GM23338 (cell line): ENCODE measurements at regions not wholly inside any gene's neighbourhood (a gene's known extent, or its start where the extent isn't known, plus 50 kb on each side); places are given as distances from the start of the nearest gene placed in this dataset.

ENCODE experiments used
- ATAC-seq: fragments of 200-7000 bp; cut with Tn5 transposase; 3 replicates; pipeline ENCODE4 v1.9.1; 2020
- DNase-seq: peaks from one replicate; pipeline ENCODE4 v3.0.0-alpha.2; 2015; ENCODE audit warnings: low spot score
- H2AFZ ChIP-seq: fragments of 200-600 bp; sonication (generic); 2 replicates; pipeline ENCODE4 v1.8.0; 2016; ENCODE audit warnings: antibody characterized with exemption, mild to moderate bottlenecking, moderate library complexity
- H3F3A ChIP-seq: fragments of 200-600 bp; sonication (generic); replicated peaks from 2 replicates; pipeline ENCODE4 v1.8.0; 2017; ENCODE audit warnings: antibody characterized with exemption, mixed run types, low read depth
- H3K27ac ChIP-seq: fragments of 200-600 bp; sonication (generic); 2 replicates; pipeline ENCODE4 v1.6.1; 2016; ENCODE audit warnings: low read depth
- H3K27me3 ChIP-seq: fragments of 200-600 bp; sonication (generic); 2 replicates; pipeline ENCODE4 v1.8.0; 2016; ENCODE audit warnings: mild to moderate bottlenecking, mixed run types, moderate library complexity; ENCODE audit not compliant: insufficient read depth
- H3K36me3 ChIP-seq: fragments of 200-600 bp; sonication (generic); 2 replicates; pipeline ENCODE4 v1.8.0; 2016; ENCODE audit warnings: mild to moderate bottlenecking; ENCODE audit not compliant: insufficient read depth
- H3K4me1 ChIP-seq: fragments of 200-600 bp; sonication (generic); 2 replicates; pipeline ENCODE4 v1.8.0; 2016; ENCODE audit warnings: mild to moderate bottlenecking, moderate library complexity; ENCODE audit not compliant: insufficient read depth
- H3K4me2 ChIP-seq: fragments of 200-600 bp; sonication (generic); 2 replicates; pipeline ENCODE4 v1.7.1; 2017; ENCODE audit warnings: mixed run types
- H3K4me3 ChIP-seq: fragments of 200-600 bp; sonication (generic); 2 replicates; pipeline ENCODE4 v1.6.1; 2016; ENCODE audit warnings: mixed run types
- H3K79me2 ChIP-seq: fragments of 200-600 bp; sonication (generic); replicated peaks from 2 replicates; pipeline ENCODE4 v1.8.0; 2017; ENCODE audit warnings: mild to moderate bottlenecking; ENCODE audit not compliant: insufficient read depth
- H3K9me2 ChIP-seq: fragments of 200-600 bp; sonication (generic); 2 replicates; pipeline ENCODE4 v1.8.0; 2017; ENCODE audit not compliant: insufficient read depth
- H4K20me1 ChIP-seq: fragments of 200-600 bp; sonication (generic); replicated peaks from 2 replicates; pipeline ENCODE4 v1.8.0; 2017; ENCODE audit warnings: mild to moderate bottlenecking; ENCODE audit not compliant: insufficient read depth
- H3K27ac Mint-ChIP-seq: 2 replicates; pipeline ENCODE4 v1.8.0; 2020; ENCODE audit warnings: inconsistent platforms, mild to moderate bottlenecking, moderate library complexity, mixed read lengths
- H3K27me3 Mint-ChIP-seq: 3 replicates; pipeline ENCODE4 v1.8.0; 2022; ENCODE audit warnings: low read depth, mild to moderate bottlenecking, moderate library complexity, mixed read lengths, inconsistent platforms; ENCODE audit not compliant: insufficient read depth, poor library complexity
- H3K36me3 Mint-ChIP-seq: 3 replicates; pipeline ENCODE4 v1.8.0; 2021; ENCODE audit warnings: low read depth, mild to moderate bottlenecking, inconsistent platforms, moderate library complexity, mixed read lengths
- H3K4me1 Mint-ChIP-seq: 3 replicates; pipeline ENCODE4 v1.8.0; 2020; ENCODE audit warnings: mild to moderate bottlenecking, inconsistent platforms, mixed read lengths
- H3K4me3 Mint-ChIP-seq: 3 replicates; pipeline ENCODE4 v1.8.0; 2021; ENCODE audit warnings: moderate library complexity, mild to moderate bottlenecking, inconsistent platforms, mixed read lengths
- H3K9me3 Mint-ChIP-seq: 3 replicates; pipeline ENCODE4 v1.8.0; 2020; ENCODE audit warnings: moderate library complexity, mild to moderate bottlenecking, inconsistent platforms, mixed read lengths
- ETS1 ChIP-seq: IDR thresholded peaks from 2 replicates; pipeline ENCODE4 v1.6.1; 2016; ENCODE audit warnings: antibody characterized with exemption
- NANOG ChIP-seq: IDR thresholded peaks from 2 replicates; pipeline ENCODE4 v1.6.1; 2016; ENCODE audit warnings: antibody characterized with exemption, borderline replicate concordance
- ZNF114 ChIP-seq: fragments of 250-450 bp; sonication (Bioruptor Pico); IDR thresholded peaks from 2 replicates; pipeline ENCODE4 v1.5.0; 2020; ENCODE audit warnings: mild to moderate bottlenecking, moderate library complexity
- ZNF462 ChIP-seq: fragments of 250-450 bp; sonication (Bioruptor Pico); IDR thresholded peaks from 2 replicates; pipeline ENCODE4 v1.5.0; 2020; ENCODE audit warnings: mild to moderate bottlenecking, moderate library complexity
- TF ChIP-seq, protein P1 (sequence below), 2 experiments: fragments of 200-600 bp in 1 of 2; sonication (generic) in 1 of 2; conservative IDR thresholded peaks; 2 replicates each; pipeline versions ENCODE4 v1.5.1 to v1.6.1; 2016 to 2017; ENCODE audit warnings: antibody characterized with exemption in 2 of 2, low read depth in 2 of 2, mild to moderate bottlenecking in 2 of 2, moderate library complexity in 1 of 2

- peak; percentile 78 for ATAC-seq
- H3K27me3 ChIP-seq, result no peaks in the 10 kb centered on the region
- TF ChIP-seq, protein P1, sequence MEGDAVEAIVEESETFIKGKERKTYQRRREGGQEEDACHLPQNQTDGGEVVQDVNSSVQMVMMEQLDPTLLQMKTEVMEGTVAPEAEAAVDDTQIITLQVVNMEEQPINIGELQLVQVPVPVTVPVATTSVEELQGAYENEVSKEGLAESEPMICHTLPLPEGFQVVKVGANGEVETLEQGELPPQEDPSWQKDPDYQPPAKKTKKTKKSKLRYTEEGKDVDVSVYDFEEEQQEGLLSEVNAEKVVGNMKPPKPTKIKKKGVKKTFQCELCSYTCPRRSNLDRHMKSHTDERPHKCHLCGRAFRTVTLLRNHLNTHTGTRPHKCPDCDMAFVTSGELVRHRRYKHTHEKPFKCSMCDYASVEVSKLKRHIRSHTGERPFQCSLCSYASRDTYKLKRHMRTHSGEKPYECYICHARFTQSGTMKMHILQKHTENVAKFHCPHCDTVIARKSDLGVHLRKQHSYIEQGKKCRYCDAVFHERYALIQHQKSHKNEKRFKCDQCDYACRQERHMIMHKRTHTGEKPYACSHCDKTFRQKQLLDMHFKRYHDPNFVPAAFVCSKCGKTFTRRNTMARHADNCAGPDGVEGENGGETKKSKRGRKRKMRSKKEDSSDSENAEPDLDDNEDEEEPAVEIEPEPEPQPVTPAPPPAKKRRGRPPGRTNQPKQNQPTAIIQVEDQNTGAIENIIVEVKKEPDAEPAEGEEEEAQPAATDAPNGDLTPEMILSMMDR (conservative IDR thresholded peaks at IDR 0.05; ENCODE audit: low read depth in 2 of 2), result no peak
- TF ChIP-seq ETS1, result no peak
- TF ChIP-seq NANOG, result peak; percentile 59; the same call in 1 of the 2 replicates
- 0 out of 2 replicates have a peak, but pooled peaks have one; percentile 57 for TF ChIP-seq ZNF114 (CRISPR knock-in tag)
- TF ChIP-seq ZNF462 (CRISPR knock-in tag), result no peak
Measured at GRCh38 chr20:16940701-16941100, 192.5 kb downstream of the OTOR start.

More at GRCh38 chr20:16940701-16941100, 192.5 kb downstream of the OTOR start:
- Mint-ChIP-seq H3K4me1 (peaks cover 49% of the 10 kb centered on the region), H3K27ac (peak overlapping the region; percentile 68), H3K9me3 (peaks cover 18% of the 10 kb centered on the region), H3K4me3 (no peak overlapping the region), H3K36me3 (peaks cover 15% of the 10 kb centered on the region), H3K27me3 (no peaks in the 10 kb centered on the region)
- Histone ChIP-seq H4K20me1 (no peaks in the 10 kb centered on the region), H3K4me2 (no peak overlapping the region), H3K4me1 (peaks cover 20% of the 10 kb centered on the region), H3K4me3 (no peak overlapping the region), H2AFZ (no peak overlapping the region), H3F3A (no peaks in the 10 kb centered on the region), H3K9me2 (peaks cover 11% of the 10 kb centered on the region), H3K79me2 (no peaks in the 10 kb centered on the region), H3K36me3 (no peaks in the 10 kb centered on the region), H3K27ac (peak overlapping the region; percentile 72)
- DNase-seq, result peak; percentile 44
